Panc1 (cell line): ENCODE measurements at regions not wholly inside any gene's neighbourhood (a gene's known extent, or its start where the extent isn't known, plus 50 kb on each side); places are given as distances from the start of the nearest gene placed in this dataset.

ENCODE experiments used
- ATAC-seq: fragments of 200-7000 bp; cut with Tn5 transposase; 2 replicates; pipeline ENCODE4 v1.9.1; 2020; ENCODE audit warnings: mild to moderate bottlenecking, moderate library complexity
- BruUV-seq: library from RNA; stranded (reverse); fragments of 400-500 nt; replicated peaks from 2 replicates; lab custom pipeline; 2021; lab: Mats Ljungman, UMichigan
- CTCF ChIA-PET: fragments of 300-600 bp; sonication (Branson Sonifier 250); formaldehyde crosslinking; loops from one replicate; lab custom pipeline; 2022; ENCODE audit warnings: antibody characterized with exemption; lab: Charles Lee
- POLR2A ChIA-PET: fragments of 300-600 bp; sonication (Branson Sonifier 250); formaldehyde crosslinking; loops from one replicate; lab custom pipeline; 2022; ENCODE audit warnings: antibody characterized with exemption; lab: Charles Lee
- DNase-seq: peaks from one replicate; pipeline ENCODE4 v3.0.0-alpha.2; 2010; ENCODE audit warnings: low read depth, low spot score
- H3K27ac ChIP-seq: 2 replicates; pipeline ENCODE4 v1.5.1; 2011; ENCODE audit warnings: mild to moderate bottlenecking, low read length, inconsistent platforms
- H3K27me3 ChIP-seq: fragments of 200-500 bp; sonication (Bioruptor generic); 2 replicates; pipeline ENCODE4 v1.6.0; 2014; ENCODE audit warnings: low read length, inconsistent platforms; ENCODE audit not compliant: control insufficient read depth, insufficient read depth
- H3K36me3 ChIP-seq: fragments of 200-500 bp; sonication (Bioruptor generic); 2 replicates; pipeline ENCODE4 v1.5.1; 2014; ENCODE audit warnings: inconsistent platforms, mild to moderate bottlenecking, low read length, moderate library complexity; ENCODE audit not compliant: control insufficient read depth, insufficient read depth
- H3K4me1 ChIP-seq: 2 replicates; pipeline ENCODE4 v1.5.1; 2011; ENCODE audit warnings: inconsistent platforms, mild to moderate bottlenecking, low read length, moderate library complexity; ENCODE audit not compliant: control insufficient read depth, insufficient read depth
- H3K4me3 ChIP-seq, 2 experiments: 2 replicates each; pipeline ENCODE4 v1.5.1; 2011 to 2012; ENCODE audit warnings: low read depth in 2 of 2, low read length in 2 of 2, mild to moderate bottlenecking in 2 of 2, inconsistent platforms in 1 of 2, moderate library complexity in 1 of 2
- H3K9me3 ChIP-seq: fragments of 200-500 bp; sonication (Bioruptor generic); 2 replicates; pipeline ENCODE4 v1.5.1; 2014; ENCODE audit warnings: low read depth, mild to moderate bottlenecking, inconsistent platforms, low read length, moderate library complexity; ENCODE audit not compliant: control insufficient read depth, insufficient read depth
- POLR2AphosphoS5 ChIP-seq: IDR thresholded peaks from 2 replicates; pipeline ENCODE4 v1.6.1; 2012; ENCODE audit warnings: mild to moderate bottlenecking, low read depth, low read length, moderate library complexity
- SIN3A ChIP-seq: IDR thresholded peaks from 2 replicates; pipeline ENCODE4 v1.6.1; 2012; ENCODE audit warnings: low read depth, mild to moderate bottlenecking, low read length, moderate library complexity, borderline replicate concordance; ENCODE audit not compliant: insufficient read depth
- TCF7L2 ChIP-seq: IDR thresholded peaks from 2 replicates; pipeline ENCODE4 v1.6.1; 2011; ENCODE audit warnings: mild to moderate bottlenecking, low read depth, low read length, inconsistent platforms
- in situ Hi-C: cut with HindIII; loops from 2 replicates; pipeline ENCODE4 v1.10.0; 2016; ENCODE audit warnings: low sequenced_read_pairs, low pct_unique_long_range_greater_than_20kb
- intact Hi-C: fragments of 100-400 bp; cut with micrococcal nuclease; formaldehyde crosslinking; loops from one replicate; pipeline ENCODE4 v1.10.0; 2022; ENCODE audit not compliant: unreplicated experiment
- TF ChIP-seq, protein P1 (sequence below), 2 experiments: IDR thresholded peaks; 2 replicates each; pipeline ENCODE4 v1.6.1; 2011 to 2012; ENCODE audit warnings: low read depth in 2 of 2, control low read depth in 1 of 2, low read length in 1 of 2, mild to moderate bottlenecking in 1 of 2, moderate library complexity in 1 of 2; ENCODE audit not compliant: insufficient read depth in 1 of 2
- TF ChIP-seq, protein P2 (sequence below): fragments of 450-650 bp; IDR thresholded peaks from 2 replicates; pipeline ENCODE4 v1.5.1; 2017; ENCODE audit warnings: mild to moderate bottlenecking

DNA sequence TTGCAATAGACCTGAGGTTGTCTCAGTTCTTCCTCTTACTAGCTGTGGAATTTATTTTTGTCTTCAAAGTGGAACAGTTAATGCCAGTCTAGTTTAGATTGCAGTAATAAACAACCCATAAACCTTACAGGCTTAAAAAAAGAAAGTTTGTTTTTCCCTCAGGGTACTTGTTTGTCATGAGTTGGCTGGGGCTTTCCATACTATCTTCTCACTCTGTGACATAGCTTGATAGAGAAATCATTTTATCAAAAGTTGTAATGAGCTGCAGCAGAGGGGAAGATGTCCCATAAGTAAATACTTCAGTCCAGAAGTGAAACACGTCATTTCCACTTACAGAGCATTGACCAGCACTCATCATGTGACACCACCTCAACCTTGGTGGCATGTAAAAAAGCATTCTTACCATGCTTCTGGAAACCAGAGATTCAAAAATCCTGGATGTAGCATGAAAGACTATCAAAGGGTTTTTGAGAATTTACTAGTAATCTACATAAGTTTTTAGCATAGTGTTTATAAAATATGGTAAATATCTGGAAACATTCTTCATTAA, 62.8 kb upstream of the COL11A1 start:
- POLR2A ChIA-PET = no interaction called here

DNA sequence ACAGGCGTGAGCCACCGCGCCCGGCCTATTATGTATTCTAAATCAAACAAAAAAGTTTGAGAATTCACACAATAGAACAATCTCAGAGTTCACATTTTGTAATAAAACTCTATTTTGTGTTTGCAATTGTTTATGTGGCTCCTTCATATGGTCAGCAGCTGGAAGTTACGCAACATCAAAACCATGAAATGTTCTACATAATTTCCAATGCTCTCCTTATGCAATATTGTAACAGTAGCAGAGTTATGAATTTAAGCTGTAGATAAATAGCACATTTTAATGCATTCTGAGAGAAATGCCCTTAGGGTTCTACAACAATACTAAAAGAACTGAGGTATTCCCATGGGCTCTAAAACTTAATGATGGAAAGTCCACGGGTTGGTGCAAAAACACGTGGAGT, 62.3 kb upstream of the COL11A1 start:
- CTCF ChIA-PET = interaction anchor here (0.6 kb wide), 1 partner anchor 8 kb away, joined by 8 read pairs; no protein-coding TSS in a partner anchor
- Histone ChIP-seq H3K27me3 (no peaks in the 10 kb centered on the region), H3K4me1 (no peaks in the 10 kb centered on the region), H3K4me3 (no peak overlapping the region), H3K36me3 (no peaks in the 10 kb centered on the region), H3K9me3 (no peaks in the 10 kb centered on the region), H3K27ac (no peak overlapping the region)
- BruUV-seq = no TSS peak
- intact Hi-C loops = no loop called here
- TF ChIP-seq, protein P1, sequence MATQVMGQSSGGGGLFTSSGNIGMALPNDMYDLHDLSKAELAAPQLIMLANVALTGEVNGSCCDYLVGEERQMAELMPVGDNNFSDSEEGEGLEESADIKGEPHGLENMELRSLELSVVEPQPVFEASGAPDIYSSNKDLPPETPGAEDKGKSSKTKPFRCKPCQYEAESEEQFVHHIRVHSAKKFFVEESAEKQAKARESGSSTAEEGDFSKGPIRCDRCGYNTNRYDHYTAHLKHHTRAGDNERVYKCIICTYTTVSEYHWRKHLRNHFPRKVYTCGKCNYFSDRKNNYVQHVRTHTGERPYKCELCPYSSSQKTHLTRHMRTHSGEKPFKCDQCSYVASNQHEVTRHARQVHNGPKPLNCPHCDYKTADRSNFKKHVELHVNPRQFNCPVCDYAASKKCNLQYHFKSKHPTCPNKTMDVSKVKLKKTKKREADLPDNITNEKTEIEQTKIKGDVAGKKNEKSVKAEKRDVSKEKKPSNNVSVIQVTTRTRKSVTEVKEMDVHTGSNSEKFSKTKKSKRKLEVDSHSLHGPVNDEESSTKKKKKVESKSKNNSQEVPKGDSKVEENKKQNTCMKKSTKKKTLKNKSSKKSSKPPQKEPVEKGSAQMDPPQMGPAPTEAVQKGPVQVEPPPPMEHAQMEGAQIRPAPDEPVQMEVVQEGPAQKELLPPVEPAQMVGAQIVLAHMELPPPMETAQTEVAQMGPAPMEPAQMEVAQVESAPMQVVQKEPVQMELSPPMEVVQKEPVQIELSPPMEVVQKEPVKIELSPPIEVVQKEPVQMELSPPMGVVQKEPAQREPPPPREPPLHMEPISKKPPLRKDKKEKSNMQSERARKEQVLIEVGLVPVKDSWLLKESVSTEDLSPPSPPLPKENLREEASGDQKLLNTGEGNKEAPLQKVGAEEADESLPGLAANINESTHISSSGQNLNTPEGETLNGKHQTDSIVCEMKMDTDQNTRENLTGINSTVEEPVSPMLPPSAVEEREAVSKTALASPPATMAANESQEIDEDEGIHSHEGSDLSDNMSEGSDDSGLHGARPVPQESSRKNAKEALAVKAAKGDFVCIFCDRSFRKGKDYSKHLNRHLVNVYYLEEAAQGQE (IDR thresholded peaks at IDR 0.05; ENCODE audit: insufficient read depth in 1 of 2, low read depth in 2 of 2, low read length in 1 of 2) = no peak
- TF ChIP-seq TCF7L2 (no peak), SIN3A (no peak), POLR2AphosphoS5 (no peak)
- TF ChIP-seq, protein P2, sequence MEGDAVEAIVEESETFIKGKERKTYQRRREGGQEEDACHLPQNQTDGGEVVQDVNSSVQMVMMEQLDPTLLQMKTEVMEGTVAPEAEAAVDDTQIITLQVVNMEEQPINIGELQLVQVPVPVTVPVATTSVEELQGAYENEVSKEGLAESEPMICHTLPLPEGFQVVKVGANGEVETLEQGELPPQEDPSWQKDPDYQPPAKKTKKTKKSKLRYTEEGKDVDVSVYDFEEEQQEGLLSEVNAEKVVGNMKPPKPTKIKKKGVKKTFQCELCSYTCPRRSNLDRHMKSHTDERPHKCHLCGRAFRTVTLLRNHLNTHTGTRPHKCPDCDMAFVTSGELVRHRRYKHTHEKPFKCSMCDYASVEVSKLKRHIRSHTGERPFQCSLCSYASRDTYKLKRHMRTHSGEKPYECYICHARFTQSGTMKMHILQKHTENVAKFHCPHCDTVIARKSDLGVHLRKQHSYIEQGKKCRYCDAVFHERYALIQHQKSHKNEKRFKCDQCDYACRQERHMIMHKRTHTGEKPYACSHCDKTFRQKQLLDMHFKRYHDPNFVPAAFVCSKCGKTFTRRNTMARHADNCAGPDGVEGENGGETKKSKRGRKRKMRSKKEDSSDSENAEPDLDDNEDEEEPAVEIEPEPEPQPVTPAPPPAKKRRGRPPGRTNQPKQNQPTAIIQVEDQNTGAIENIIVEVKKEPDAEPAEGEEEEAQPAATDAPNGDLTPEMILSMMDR = no peak
- ATAC-seq (no peak), DNase-seq (no peak)
- POLR2A ChIA-PET = no interaction called here
- in situ Hi-C loops = no loop called here

More for the DNA sequence above, 62.8 kb upstream of the COL11A1 start:
- DNase-seq = no peak
- intact Hi-C loops (no loop called here), in situ Hi-C loops (no loop called here)
- no peaks in the 10 kb centered on the region for H3K4me1 ChIP-seq
- CTCF ChIA-PET = interaction anchor here (0.6 kb wide), 1 partner anchor 9 kb away, joined by 8 read pairs; no protein-coding TSS in a partner anchor
- no peaks in the 10 kb centered on the region for H3K9me3 ChIP-seq
- no peak; the same call in 1 of the 2 replicates for ATAC-seq
- H3K36me3 ChIP-seq = no peaks in the 10 kb centered on the region
- no peak overlapping the region for H3K27ac ChIP-seq
- BruUV-seq = no TSS peak
- no peaks in the 10 kb centered on the region for H3K27me3 ChIP-seq
- TF ChIP-seq, protein P2 = no peak
- no peak for TF ChIP-seq TCF7L2
- TF ChIP-seq POLR2AphosphoS5 = no peak
- TF ChIP-seq SIN3A = no peak
- TF ChIP-seq, protein P1 (IDR thresholded peaks at IDR 0.05; ENCODE audit: insufficient read depth in 1 of 2, low read depth in 2 of 2, low read length in 1 of 2) = no peak
- no peak overlapping the region for H3K4me3 ChIP-seq
